HEK293T (cell line): ENCODE measurements at regions not wholly inside any gene's neighbourhood (a gene's known extent, or its start where the extent isn't known, plus 50 kb on each side); places are given as distances from the start of the nearest gene placed in this dataset.

Experiments
- CTCF ChIA-PET: fragments of 350-600 bp; formaldehyde crosslinking; extraction: SDS; loops from one replicate; lab custom pipeline; 2021; ENCODE audit warnings: antibody characterized with exemption, inconsistent platforms; lab: Yijun Ruan, JAX
- POLR2A ChIA-PET: fragments of 350-600 bp; formaldehyde crosslinking; extraction: SDS; loops from one replicate; lab custom pipeline; 2020; ENCODE audit warnings: antibody characterized with exemption, inconsistent platforms; lab: Yijun Ruan, JAX
- DNase-seq: peaks from one replicate; pipeline ENCODE4 v3.0.0; 2012; ENCODE audit warnings: mixed read lengths; ENCODE audit errors: extremely low spot score
- ARNT ChIP-seq: fragments of 450-650 bp; IDR thresholded peaks from 2 replicates; pipeline ENCODE4 v1.6.1; 2017; ENCODE audit warnings: mild to moderate bottlenecking
- BHLHE40 ChIP-seq: fragments of 450-650 bp; IDR thresholded peaks from 2 replicates; pipeline ENCODE4 v1.6.1; 2016; ENCODE audit warnings: mild to moderate bottlenecking, moderate library complexity, borderline replicate concordance
- CTBP1 ChIP-seq: fragments of 450-650 bp; IDR thresholded peaks from 2 replicates; pipeline ENCODE4 v1.6.1; 2016; ENCODE audit warnings: borderline replicate concordance
- ELF4 ChIP-seq: fragments of 450-650 bp; IDR thresholded peaks from 2 replicates; pipeline ENCODE4 v1.6.1; 2017; ENCODE audit warnings: antibody characterized with exemption
- FOXA1 ChIP-seq: fragments of 450-650 bp; IDR thresholded peaks from 2 replicates; pipeline ENCODE4 v1.6.1; 2016; ENCODE audit warnings: mild to moderate bottlenecking
- FOXK2 ChIP-seq: fragments of 450-650 bp; IDR thresholded peaks from 2 replicates; pipeline ENCODE4 v1.6.1; 2016; ENCODE audit warnings: mild to moderate bottlenecking
- FOXM1 ChIP-seq: fragments of 450-650 bp; IDR thresholded peaks from 2 replicates; pipeline ENCODE4 v1.6.1; 2017; ENCODE audit warnings: mild to moderate bottlenecking, borderline replicate concordance
- HDGF ChIP-seq: fragments of 450-650 bp; IDR thresholded peaks from 2 replicates; pipeline ENCODE4 v1.6.1; 2017; ENCODE audit warnings: antibody characterized with exemption, borderline replicate concordance
- L3MBTL2 ChIP-seq: fragments of 450-650 bp; conservative IDR thresholded peaks from 2 replicates; pipeline ENCODE4 v1.6.1; 2016; ENCODE audit warnings: mild to moderate bottlenecking
- LEF1 ChIP-seq: fragments of 450-650 bp; IDR thresholded peaks from 2 replicates; pipeline ENCODE4 v1.6.1; 2017; ENCODE audit warnings: mild to moderate bottlenecking, borderline replicate concordance
- NFRKB ChIP-seq: fragments of 450-650 bp; IDR thresholded peaks from 2 replicates; pipeline ENCODE4 v1.6.1; 2016; ENCODE audit warnings: mild to moderate bottlenecking, moderate library complexity
- PKNOX1 ChIP-seq: fragments of 450-650 bp; IDR thresholded peaks from 2 replicates; pipeline ENCODE4 v1.6.1; 2016
- SP1 ChIP-seq: fragments of 450-650 bp; IDR thresholded peaks from 2 replicates; pipeline ENCODE4 v1.6.1; 2017
- SUZ12 ChIP-seq: fragments of 450-650 bp; IDR thresholded peaks from 2 replicates; pipeline ENCODE4 v1.6.1; 2016; ENCODE audit warnings: mild to moderate bottlenecking
- TARDBP ChIP-seq: fragments of 450-650 bp; IDR thresholded peaks from 2 replicates; pipeline ENCODE4 v1.6.1; 2016
- ZNF384 ChIP-seq: fragments of 450-650 bp; IDR thresholded peaks from 2 replicates; pipeline ENCODE4 v1.6.1; 2016

- DNase-seq, result no peak
- TF ChIP-seq ARNT, result no peak
- TF ChIP-seq PKNOX1, result no peak
- no peak for TF ChIP-seq TARDBP
- TF ChIP-seq ZNF384, result no peak
- no peak for TF ChIP-seq FOXA1
- no peak for TF ChIP-seq ELF4
- no peak for TF ChIP-seq HDGF
- TF ChIP-seq SP1, result no peak
- no peak for TF ChIP-seq SUZ12
- no peak for TF ChIP-seq FOXK2
- TF ChIP-seq LEF1, result no peak
- no peak for TF ChIP-seq BHLHE40
- no peak for TF ChIP-seq L3MBTL2
- TF ChIP-seq CTBP1, result no peak
- TF ChIP-seq FOXM1, result no peak
- no peak for TF ChIP-seq NFRKB
- ChIA-PET CTCF (no interaction called here), POLR2A (no interaction called here)
Observed at GRCh38 chr20:10795286-10796026, 121.7 kb upstream of the JAG1 start.

DNA sequence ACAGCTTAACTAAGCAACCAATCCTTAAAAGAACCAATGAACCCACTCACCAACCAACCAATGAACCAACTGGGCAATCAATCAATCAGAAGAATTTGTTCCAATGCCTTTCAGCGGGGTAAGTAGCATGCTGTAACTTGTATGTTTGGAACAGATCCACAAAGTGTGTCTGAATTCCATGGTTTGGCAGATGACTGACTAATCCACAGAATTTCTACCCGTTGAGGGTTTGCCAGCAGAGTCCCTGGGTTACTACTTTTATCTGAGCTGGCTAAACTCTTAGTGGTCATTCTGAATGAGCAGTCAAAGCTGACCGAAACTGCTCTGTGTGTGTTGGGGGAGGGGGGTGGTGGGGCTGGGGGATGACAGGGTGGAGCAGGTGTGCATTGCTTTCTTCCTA lies 125.0 kb upstream of the JAG1 start:
- POLR2A ChIA-PET, result no interaction called here
- TF ChIP-seq BHLHE40, result no peak
- CTCF ChIA-PET, result no interaction called here
- no peak for DNase-seq

GRCh38 chr20:10799735-10800134 lies 125.9 kb upstream of the JAG1 start:
- ChIA-PET POLR2A (no interaction called here), CTCF (no interaction called here)
- DNase-seq, result no peak
- TF ChIP-seq ELF4, result no peak

GRCh38 chr20:10800288-10800687 lies 126.5 kb upstream of the JAG1 start:
- ChIA-PET CTCF (no interaction called here), POLR2A (no interaction called here)
- TF ChIP-seq BHLHE40, result no peak
- no peak for TF ChIP-seq FOXK2
- no peak for TF ChIP-seq SUZ12
- TF ChIP-seq ELF4, result no peak
- no peak for TF ChIP-seq ZNF384
- no peak for TF ChIP-seq NFRKB
- TF ChIP-seq CTBP1, result no peak
- no peak for TF ChIP-seq LEF1
- no peak for TF ChIP-seq ARNT
- no peak for TF ChIP-seq HDGF
- DNase-seq, result no peak

DNA sequence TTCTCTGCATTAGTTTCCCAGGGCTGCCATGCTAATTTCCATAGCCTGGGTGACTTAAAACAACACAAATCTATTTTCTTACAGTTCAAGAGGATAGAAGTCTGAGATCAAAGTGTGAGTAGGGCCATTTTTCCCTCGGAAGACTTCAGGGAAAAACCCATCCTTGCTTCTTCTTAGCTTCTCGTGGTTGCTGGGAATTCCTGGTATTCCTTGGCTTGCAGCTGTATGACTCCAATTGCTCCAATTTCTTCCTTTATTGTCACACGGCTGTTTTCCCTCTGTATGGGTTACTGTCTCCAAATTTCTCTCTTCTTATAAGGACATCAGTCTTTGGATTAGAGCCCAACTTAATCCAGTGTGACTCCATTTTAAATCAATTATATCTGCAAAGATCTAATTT lies 128.4 kb upstream of the JAG1 start:
- ChIA-PET CTCF (no interaction called here), POLR2A (no interaction called here)
- TF ChIP-seq CTBP1 (no peak), SP1 (no peak), ELF4 (no peak), TARDBP (no peak), L3MBTL2 (no peak), FOXA1 (no peak), FOXK2 (no peak), NFRKB (no peak), LEF1 (no peak), FOXM1 (no peak), HDGF (no peak), ARNT (no peak), BHLHE40 (no peak), SUZ12 (no peak), PKNOX1 (no peak), ZNF384 (no peak)

GRCh38 chr20:10805764-10806163 lies 132.0 kb upstream of the JAG1 start:
- CTCF ChIA-PET, result no interaction called here
- TF ChIP-seq BHLHE40, result no peak
- TF ChIP-seq SUZ12, result no peak
- no peak for TF ChIP-seq FOXK2
- TF ChIP-seq HDGF, result no peak
- no peak for TF ChIP-seq ZNF384
- no peak for DNase-seq
- POLR2A ChIA-PET, result no interaction called here

More for the DNA sequence above, 128.4 kb upstream of the JAG1 start:
- DNase-seq, result no peak

DNA sequence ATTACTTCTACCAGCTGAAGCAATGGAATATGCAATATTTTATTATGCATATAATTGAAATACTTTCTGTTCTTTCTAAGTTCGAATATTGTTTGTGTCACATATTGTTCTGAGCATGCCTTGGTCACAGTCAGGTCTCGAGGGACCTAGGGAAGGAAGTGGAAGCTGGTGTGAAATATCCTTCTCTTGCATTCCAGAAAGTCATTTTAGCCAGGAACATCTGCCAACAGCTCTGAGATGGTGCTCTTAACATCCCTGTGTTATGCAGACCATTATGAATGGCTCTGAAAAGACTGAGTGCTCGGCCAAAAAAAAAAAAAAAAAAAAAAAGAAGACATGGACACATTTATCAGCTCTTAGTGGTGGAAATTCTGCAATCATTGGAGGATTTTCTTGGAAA lies 132.7 kb upstream of the JAG1 start:
- DNase-seq, result no peak
- CTCF ChIA-PET, result no interaction called here

DNA sequence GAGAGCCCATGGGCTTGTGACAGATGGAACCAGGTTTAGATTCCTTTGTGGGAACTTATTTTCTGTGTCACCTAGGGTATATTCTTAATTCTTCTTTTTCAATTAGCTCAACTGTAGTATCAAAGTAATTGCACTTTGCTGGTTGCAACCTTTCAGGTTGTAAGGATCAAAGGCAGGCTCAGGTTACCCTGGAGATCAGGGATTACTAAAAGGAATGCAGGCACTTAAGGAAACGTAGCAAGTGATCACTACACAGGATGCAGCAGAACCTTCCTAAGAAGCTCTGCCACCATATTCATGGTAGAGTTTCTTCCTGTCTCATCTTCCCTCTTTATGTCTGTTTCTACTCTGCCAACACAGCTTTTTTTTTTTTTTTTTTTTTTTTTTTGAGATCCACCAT lies 133.2 kb upstream of the JAG1 start:
- CTCF ChIA-PET, result no interaction called here
- TF ChIP-seq BHLHE40 (no peak), HDGF (no peak), NFRKB (no peak), LEF1 (no peak), SP1 (no peak), FOXK2 (no peak), ARNT (no peak), PKNOX1 (no peak)
- no peak for DNase-seq
- POLR2A ChIA-PET, result no interaction called here

More for the DNA sequence above, 132.7 kb upstream of the JAG1 start:
- TF ChIP-seq NFRKB, result no peak
- no peak for TF ChIP-seq LEF1
- TF ChIP-seq CTBP1, result no peak
- TF ChIP-seq L3MBTL2, result no peak
- TF ChIP-seq SP1, result no peak
- POLR2A ChIA-PET, result no interaction called here
